Smooth muscle cell (in vitro differentiated cells): ENCODE measurements at regions not wholly inside any gene's neighbourhood (a gene's known extent, or its start where the extent isn't known, plus 50 kb on each side); places are given as distances from the start of the nearest gene placed in this dataset.

Source experiments
- DNase-seq: peaks from one replicate; lab custom pipeline; 2025; ENCODE audit not compliant: unreplicated experiment; lab: John Stamatoyannopoulos, UW
- H2AFZ ChIP-seq: fragments of 200-600 bp; sonication (generic); 2 replicates; pipeline ENCODE4 v1.6.0; 2016; ENCODE audit warnings: antibody characterized with exemption, low read depth, mild to moderate bottlenecking
- H3F3A ChIP-seq: fragments of 200-600 bp; sonication (generic); 2 replicates; pipeline ENCODE4 v1.6.0; 2017; ENCODE audit warnings: antibody characterized with exemption, low read depth
- H3K27ac ChIP-seq: fragments of 200-600 bp; sonication (generic); 2 replicates; pipeline ENCODE4 v1.5.1; 2016; ENCODE audit warnings: low read depth, mild to moderate bottlenecking
- H3K27me3 ChIP-seq: fragments of 200-600 bp; sonication (generic); 2 replicates; pipeline ENCODE4 v1.6.1; 2016; ENCODE audit warnings: low read depth, mild to moderate bottlenecking
- H3K36me3 ChIP-seq: fragments of 200-600 bp; sonication (generic); 2 replicates; pipeline ENCODE4 v1.5.1; 2016; ENCODE audit warnings: low read depth
- H3K4me1 ChIP-seq: fragments of 200-600 bp; sonication (generic); 2 replicates; pipeline ENCODE4 v1.5.1; 2016; ENCODE audit warnings: low read depth
- H3K4me2 ChIP-seq: fragments of 200-600 bp; sonication (generic); 2 replicates; pipeline ENCODE4 v1.6.0; 2016; ENCODE audit warnings: mild to moderate bottlenecking
- H3K4me3 ChIP-seq: fragments of 200-600 bp; sonication (generic); 2 replicates; pipeline ENCODE4 v1.5.1; 2016; ENCODE audit warnings: mild to moderate bottlenecking
- H3K79me2 ChIP-seq: fragments of 200-600 bp; sonication (generic); 2 replicates; pipeline ENCODE4 v1.6.0; 2016; ENCODE audit warnings: low read depth, mild to moderate bottlenecking
- H3K9ac ChIP-seq: fragments of 200-600 bp; sonication (generic); 2 replicates; pipeline ENCODE4 v1.6.0; 2016; ENCODE audit warnings: low read depth
- H3K9me3 ChIP-seq: fragments of 200-600 bp; sonication (generic); replicated peaks from 2 replicates; pipeline ENCODE4 v1.5.1; 2016; ENCODE audit warnings: low read depth
- H4K20me1 ChIP-seq: fragments of 200-600 bp; sonication (generic); 2 replicates; pipeline ENCODE4 v1.6.0; 2016; ENCODE audit warnings: low read depth
- CTCF ChIP-seq: fragments of 200-600 bp; sonication (generic); IDR thresholded peaks from 2 replicates; pipeline ENCODE4 v1.5.1; 2017; ENCODE audit warnings: borderline replicate concordance, mild to moderate bottlenecking, antibody characterized with exemption; ENCODE audit not compliant: insufficient read depth, poor library complexity, severe bottlenecking
- WGBS: methylation state at CpG from one replicate; pipeline ENCODE4 v1.1.7; 2016; ENCODE audit warnings: low lambda C conversion rate; 5-methylcytosine and 5-hydroxymethylcytosine counted together

- 95% methylated on average over 3 of the region's 3 CpGs for WGBS
- H3K79me2 ChIP-seq, result no peaks in the 10 kb centered on the region
- H3K4me2 ChIP-seq, result no peak overlapping the region
- H3K4me1 ChIP-seq, result no peaks in the 10 kb centered on the region
- H3K9me3 ChIP-seq, result no peaks in the 10 kb centered on the region
- no peaks in the 10 kb centered on the region for H4K20me1 ChIP-seq
- H3K36me3 ChIP-seq, result no peaks in the 10 kb centered on the region
- DNase-seq, result no peak
- H3F3A ChIP-seq, result no peaks in the 10 kb centered on the region
- no peak overlapping the region for H3K9ac ChIP-seq
- no peak for TF ChIP-seq CTCF
- no peak overlapping the region for H3K27ac ChIP-seq
- H3K27me3 ChIP-seq, result no peaks in the 10 kb centered on the region
- H2AFZ ChIP-seq, result no peak overlapping the region
- H3K4me3 ChIP-seq, result no peak overlapping the region
Measured at GRCh38 chr12:73065913-73066312, 793.7 kb downstream of the TRHDE start.

GRCh38 chr12:73067616-73068015 is 795.4 kb downstream of the TRHDE start:
- TF ChIP-seq CTCF, result no peak
- no peaks in the 10 kb centered on the region for H4K20me1 ChIP-seq

DNA sequence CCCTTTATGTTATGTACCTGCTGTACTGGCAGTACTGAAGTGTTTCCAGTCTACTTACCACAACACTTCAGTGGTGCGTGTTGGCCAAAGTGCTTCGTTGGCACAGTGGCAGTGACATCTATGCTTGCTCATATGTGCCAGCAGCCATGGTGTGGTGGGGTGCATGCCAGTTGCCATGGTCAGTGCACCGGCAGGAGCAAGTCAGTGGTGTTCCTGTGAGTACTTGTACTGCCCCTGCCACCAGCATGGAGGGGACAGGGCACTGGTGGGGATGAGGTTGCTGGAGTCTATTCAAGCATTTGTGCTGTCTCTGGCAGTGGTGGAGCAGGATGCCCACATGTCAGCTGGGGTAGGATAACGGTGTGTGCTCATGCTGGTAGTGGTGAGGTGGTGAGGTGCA is 800.0 kb downstream of the TRHDE start:
- Histone ChIP-seq H3K27me3 (no peaks in the 10 kb centered on the region), H3K4me1 (no peaks in the 10 kb centered on the region), H4K20me1 (no peaks in the 10 kb centered on the region), H3K4me3 (no peak overlapping the region), H3K4me2 (no peak overlapping the region), H3K79me2 (no peaks in the 10 kb centered on the region), H3K36me3 (no peaks in the 10 kb centered on the region), H3K9me3 (no peaks in the 10 kb centered on the region), H3K9ac (no peak overlapping the region), H2AFZ (no peak overlapping the region), H3K27ac (no peak overlapping the region), H3F3A (no peaks in the 10 kb centered on the region)
- no peak for TF ChIP-seq CTCF
- DNase-seq, result no peak
- 97% methylated on average over 4 of the region's 4 CpGs for WGBS

More at GRCh38 chr12:73067616-73068015, 795.4 kb downstream of the TRHDE start:
- Histone ChIP-seq H3K79me2 (no peaks in the 10 kb centered on the region), H3F3A (no peaks in the 10 kb centered on the region), H3K36me3 (no peaks in the 10 kb centered on the region), H3K4me3 (no peak overlapping the region), H3K9ac (no peak overlapping the region), H3K9me3 (no peaks in the 10 kb centered on the region), H3K4me1 (no peaks in the 10 kb centered on the region), H3K27ac (no peak overlapping the region), H3K27me3 (no peaks in the 10 kb centered on the region), H3K4me2 (no peak overlapping the region), H2AFZ (no peak overlapping the region)
- no peak for DNase-seq
- WGBS, result 89% methylated on average over 5 of the region's 5 CpGs

GRCh38 chr12:73076760-73077159 is 804.6 kb downstream of the TRHDE start:
- no peaks in the 10 kb centered on the region for H3F3A ChIP-seq
- TF ChIP-seq CTCF, result no peak
- no peak overlapping the region for H2AFZ ChIP-seq
- WGBS, result 97% methylated on average over 2 of the region's 2 CpGs
- H3K27me3 ChIP-seq, result no peaks in the 10 kb centered on the region
- no peaks in the 10 kb centered on the region for H4K20me1 ChIP-seq
- DNase-seq, result no peak
- H3K4me3 ChIP-seq, result no peak overlapping the region
- no peak overlapping the region for H3K4me2 ChIP-seq
- H3K27ac ChIP-seq, result no peak overlapping the region
- no peaks in the 10 kb centered on the region for H3K4me1 ChIP-seq
- no peaks in the 10 kb centered on the region for H3K36me3 ChIP-seq
- H3K9ac ChIP-seq, result no peak overlapping the region
- H3K9me3 ChIP-seq, result no peaks in the 10 kb centered on the region
- no peaks in the 10 kb centered on the region for H3K79me2 ChIP-seq
